ENCODE measurements at regions not wholly inside any gene's neighbourhood (a gene's known extent, or its start where the extent isn't known, plus 50 kb on each side); places are given as distances from the start of the nearest gene placed in this dataset.

DNA sequence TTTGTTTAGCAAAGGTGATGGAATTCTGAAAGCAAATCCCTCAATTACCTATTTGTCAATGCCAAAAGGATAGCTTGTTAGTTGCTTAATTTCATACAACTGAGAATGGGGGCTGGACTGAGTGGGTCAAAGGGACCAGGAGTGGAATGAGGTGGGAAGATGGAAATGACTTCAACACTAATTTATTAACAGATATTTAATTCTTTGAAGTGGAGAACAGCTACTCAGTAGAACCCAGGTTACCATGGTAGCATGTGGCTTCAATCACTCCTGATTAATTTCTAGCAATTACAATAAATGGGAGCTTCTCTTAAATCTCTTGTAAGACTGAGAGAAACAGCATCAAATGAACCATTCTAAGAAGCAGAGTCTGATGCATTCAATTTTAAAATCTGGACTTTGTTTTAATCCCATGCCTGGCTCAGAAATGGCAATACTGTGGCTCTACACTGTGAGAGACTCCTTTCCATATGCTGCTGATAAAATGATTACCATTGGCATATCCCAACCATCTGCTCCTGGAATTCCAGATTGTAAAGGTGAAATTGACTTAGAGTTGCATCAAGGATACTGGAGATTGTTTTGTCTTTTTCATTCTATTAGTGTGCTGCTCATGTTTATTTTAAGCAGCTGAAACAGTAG is 607.8 kb downstream of the SNAPC1 start:
- intact Hi-C loops (cut with DNase I, micrococcal nuclease): no loop called here
- no peak for DNase-seq
- ATAC-seq: no peak

DNA sequence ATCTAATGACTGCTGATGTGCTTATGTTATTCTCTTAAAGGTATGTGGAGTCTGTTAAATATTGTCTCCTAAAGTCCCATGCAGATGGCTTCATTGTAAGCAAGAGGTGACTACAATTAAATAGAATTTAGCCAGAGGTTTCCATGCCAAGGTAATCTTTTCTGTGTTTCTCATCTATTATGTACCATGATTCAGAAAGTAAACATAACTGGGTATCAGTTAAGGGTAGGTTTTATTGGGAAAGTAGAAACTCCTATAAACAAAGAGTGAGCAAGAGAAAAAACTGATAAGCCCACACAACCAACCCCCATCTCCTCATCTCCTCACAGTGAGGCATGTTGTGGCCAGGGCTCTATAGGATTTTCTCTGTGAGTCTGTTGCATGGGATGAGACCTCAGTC is 611.7 kb downstream of the SNAPC1 start:
- TF ChIP-seq, protein P1, sequence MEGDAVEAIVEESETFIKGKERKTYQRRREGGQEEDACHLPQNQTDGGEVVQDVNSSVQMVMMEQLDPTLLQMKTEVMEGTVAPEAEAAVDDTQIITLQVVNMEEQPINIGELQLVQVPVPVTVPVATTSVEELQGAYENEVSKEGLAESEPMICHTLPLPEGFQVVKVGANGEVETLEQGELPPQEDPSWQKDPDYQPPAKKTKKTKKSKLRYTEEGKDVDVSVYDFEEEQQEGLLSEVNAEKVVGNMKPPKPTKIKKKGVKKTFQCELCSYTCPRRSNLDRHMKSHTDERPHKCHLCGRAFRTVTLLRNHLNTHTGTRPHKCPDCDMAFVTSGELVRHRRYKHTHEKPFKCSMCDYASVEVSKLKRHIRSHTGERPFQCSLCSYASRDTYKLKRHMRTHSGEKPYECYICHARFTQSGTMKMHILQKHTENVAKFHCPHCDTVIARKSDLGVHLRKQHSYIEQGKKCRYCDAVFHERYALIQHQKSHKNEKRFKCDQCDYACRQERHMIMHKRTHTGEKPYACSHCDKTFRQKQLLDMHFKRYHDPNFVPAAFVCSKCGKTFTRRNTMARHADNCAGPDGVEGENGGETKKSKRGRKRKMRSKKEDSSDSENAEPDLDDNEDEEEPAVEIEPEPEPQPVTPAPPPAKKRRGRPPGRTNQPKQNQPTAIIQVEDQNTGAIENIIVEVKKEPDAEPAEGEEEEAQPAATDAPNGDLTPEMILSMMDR (IDR thresholded peaks at IDR 0.05): no peak
- H3K36me3 ChIP-seq (ENCODE audit: low read depth): no peaks in the 10 kb centered on the region
- intact Hi-C loops (cut with DNase I, micrococcal nuclease): no loop called here
- no peak overlapping the region for H3K4me3 ChIP-seq
- DNase-seq (no peak), ATAC-seq (no peak)
- no peaks in the 10 kb centered on the region for H3K4me1 ChIP-seq (ENCODE audit: low read depth)
- H3K9me3 ChIP-seq: peaks cover 19% of the 10 kb centered on the region

More for the DNA sequence above, 607.8 kb downstream of the SNAPC1 start:
- TF ChIP-seq, protein P1 (IDR thresholded peaks at IDR 0.05): no peak
- H3K36me3 ChIP-seq (ENCODE audit: low read depth): no peaks in the 10 kb centered on the region
- H3K9me3 ChIP-seq: peaks cover 24% of the 10 kb centered on the region
- H3K4me3 ChIP-seq: no peak overlapping the region
- H3K4me1 ChIP-seq (ENCODE audit: low read depth): no peaks in the 10 kb centered on the region

DNA sequence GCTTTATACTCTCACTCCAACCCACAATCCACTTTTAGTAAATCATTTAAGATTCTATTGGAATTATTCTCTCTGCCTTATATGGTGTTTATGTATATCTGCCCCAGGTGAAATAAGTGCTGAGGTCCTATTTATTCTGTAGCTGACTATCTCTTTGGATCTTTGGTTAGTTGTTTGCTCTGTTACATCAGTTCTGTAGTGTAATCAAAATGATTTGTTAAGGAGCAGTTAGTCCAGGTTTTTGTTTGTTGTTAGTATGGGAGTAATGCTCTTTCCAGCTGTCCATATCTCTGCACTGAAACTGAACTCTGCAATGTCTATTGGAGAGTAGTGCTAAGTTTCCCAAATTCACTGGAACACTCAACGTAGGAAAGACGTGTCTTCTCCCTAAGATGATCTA is 615.8 kb downstream of the SNAPC1 start:
- TF ChIP-seq, protein P1 (IDR thresholded peaks at IDR 0.05): no peak
- Histone ChIP-seq H3K4me3 (no peak overlapping the region), H3K36me3 (ENCODE audit: low read depth) (no peaks in the 10 kb centered on the region), H3K9me3 (peaks cover 27% of the 10 kb centered on the region), H3K4me1 (ENCODE audit: low read depth) (no peaks in the 10 kb centered on the region)
- no peak for DNase-seq
- no peak for ATAC-seq
- intact Hi-C loops (cut with DNase I, micrococcal nuclease): no loop called here

DNA sequence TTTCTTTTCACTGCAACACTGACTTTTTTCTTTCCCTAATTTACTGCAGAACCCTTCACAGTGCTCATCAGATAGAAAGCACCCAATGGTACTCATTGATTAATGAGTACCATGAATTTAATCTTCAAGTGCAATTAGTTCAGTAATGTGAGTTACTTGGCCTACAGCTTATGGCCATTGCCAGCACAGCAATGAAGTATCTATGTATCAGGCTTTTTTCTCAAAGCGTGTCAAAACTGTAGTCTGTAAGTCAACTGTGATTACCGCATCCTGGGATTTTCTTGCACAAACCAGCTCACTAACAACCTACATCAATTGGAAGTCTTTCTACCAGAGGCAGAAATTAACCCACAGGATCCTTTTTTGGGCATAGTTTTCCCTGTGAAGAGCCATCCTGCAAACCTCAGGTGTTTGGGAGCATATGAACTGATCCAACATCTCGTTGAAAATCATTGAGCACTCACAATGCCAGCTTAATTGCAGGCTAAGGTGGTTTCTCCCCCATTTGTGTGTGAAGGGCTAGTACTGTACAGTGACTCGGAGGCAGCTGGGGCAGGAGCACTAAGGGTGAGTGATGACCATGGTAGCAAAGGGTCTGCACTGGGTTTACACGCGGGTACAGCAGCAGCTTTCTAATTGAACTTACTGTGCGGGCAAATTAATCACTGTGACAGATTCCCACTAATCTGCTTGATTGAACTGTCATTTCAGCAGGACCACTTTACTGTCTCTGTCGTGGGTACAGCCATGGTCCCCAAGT is 619.3 kb downstream of the SNAPC1 start:
- no peaks in the 10 kb centered on the region for H3K36me3 ChIP-seq (ENCODE audit: low read depth)
- peaks cover 34% of the 10 kb centered on the region for H3K9me3 ChIP-seq
- ATAC-seq: no peak
- no peaks in the 10 kb centered on the region for H3K4me1 ChIP-seq (ENCODE audit: low read depth)
- H3K4me3 ChIP-seq: no peak overlapping the region
- TF ChIP-seq, protein P1 (IDR thresholded peaks at IDR 0.05): no peak
- intact Hi-C loops (cut with DNase I, micrococcal nuclease): no loop called here
- DNase-seq: no peak

DNA sequence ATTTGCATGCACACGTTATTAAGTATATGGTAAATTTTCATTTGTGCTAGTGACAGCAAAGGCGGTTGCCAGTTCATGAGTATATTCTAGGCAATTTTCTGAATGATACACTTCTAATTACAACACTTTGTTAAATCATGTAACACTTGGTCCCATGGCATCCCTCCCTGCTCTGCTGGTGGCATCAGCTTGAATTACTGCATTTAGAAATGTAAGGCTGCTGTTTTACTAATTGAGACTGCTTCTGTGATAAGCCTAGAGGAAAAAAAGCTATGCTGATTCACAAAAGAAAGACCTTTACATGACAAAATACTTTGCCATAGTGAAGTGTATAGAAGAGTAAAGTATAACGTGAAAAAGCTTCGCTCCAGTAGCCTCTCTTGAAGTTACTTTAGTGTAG is 636.1 kb downstream of the KCNH5 start:
- ATAC-seq (no peak), DNase-seq (no peak)
- intact Hi-C loops (cut with DNase I, micrococcal nuclease): no loop called here
- Histone ChIP-seq H3K36me3 (ENCODE audit: low read depth) (no peaks in the 10 kb centered on the region), H3K4me1 (ENCODE audit: low read depth) (no peaks in the 10 kb centered on the region), H3K9me3 (peaks cover 16% of the 10 kb centered on the region), H3K4me3 (no peak overlapping the region)
- TF ChIP-seq, protein P1 (IDR thresholded peaks at IDR 0.05): no peak
